HG03108 (cell line): ENCODE measurements at regions not wholly inside any gene's neighbourhood (a gene's known extent, or its start where the extent isn't known, plus 50 kb on each side); places are given as distances from the start of the nearest gene placed in this dataset.

ENCODE experiments used
- ATAC-seq: cut with Tn5 transposase; IDR thresholded peaks from one replicate; pipeline ENCODE4 v1.9.1; 2021; ENCODE audit warnings: moderate library complexity; ENCODE audit not compliant: unreplicated experiment

GRCh38 chr5:112112346-112112745 is 306.7 kb downstream of the EPB41L4A start:
- no peak for ATAC-seq

- ATAC-seq = no peak
Observed at GRCh38 chr5:112109331-112110007, 309.6 kb downstream of the EPB41L4A start.

DNA sequence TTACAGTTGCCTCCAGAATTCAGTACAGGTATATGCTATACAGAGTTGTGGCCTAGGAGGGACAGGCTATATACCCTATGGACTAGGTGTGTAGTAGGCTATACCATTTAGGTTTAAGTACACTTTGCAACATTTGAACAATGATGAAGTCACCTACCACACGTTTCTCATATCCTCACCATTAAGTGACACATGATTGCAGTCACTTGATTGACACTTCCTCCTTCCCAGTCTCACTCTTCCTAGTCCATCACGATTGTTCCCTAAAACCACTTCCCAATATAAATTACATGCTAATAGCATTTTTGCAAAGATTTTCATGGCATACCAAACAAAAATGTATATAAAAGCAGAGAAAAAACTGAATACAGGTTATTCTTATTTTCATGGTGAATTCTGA is 312.2 kb downstream of the EPB41L4A start:
- ATAC-seq = no peak

GRCh38 chr5:112097768-112098167 is 321.3 kb downstream of the EPB41L4A start:
- no peak for ATAC-seq

DNA sequence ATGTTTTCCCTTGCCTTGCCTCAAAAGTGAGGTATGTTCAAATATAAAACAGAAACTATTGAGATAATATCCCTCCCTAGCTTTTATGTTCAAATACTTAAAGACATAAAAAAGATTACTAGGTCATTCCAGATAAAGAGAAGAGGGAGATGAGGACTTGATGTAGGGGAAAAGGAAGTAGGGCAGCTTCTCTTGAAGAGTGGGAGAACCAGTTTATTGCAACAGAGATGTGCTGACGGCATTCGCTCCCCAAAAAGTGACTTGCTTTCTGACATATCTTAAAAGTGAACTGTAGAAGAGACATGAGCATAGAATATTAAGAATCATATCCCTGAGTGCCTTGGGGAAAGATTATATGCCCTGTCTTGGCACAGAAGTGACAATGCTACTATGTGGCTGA is 330.2 kb upstream of the NREP start:
- ATAC-seq = no peak

DNA sequence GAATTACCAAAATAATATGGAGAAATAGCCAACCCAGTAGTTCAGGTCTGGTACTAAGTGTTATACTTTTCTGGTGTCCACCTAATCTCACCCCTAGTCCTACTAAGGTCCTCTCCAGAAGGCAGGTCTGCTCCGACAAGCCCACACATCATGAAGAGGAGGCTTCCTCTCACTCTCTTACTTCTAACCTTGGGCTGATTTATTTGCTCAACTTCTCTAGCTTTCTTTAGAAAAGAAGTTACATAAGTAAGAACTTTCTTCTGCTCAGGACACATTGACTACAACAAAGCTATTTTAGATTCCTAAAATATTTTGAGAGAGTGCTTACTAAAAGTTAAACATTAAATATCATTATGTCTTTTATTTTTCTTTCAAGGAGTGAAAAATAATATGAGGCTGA is 329.7 kb upstream of the NREP start:
- no peak for ATAC-seq

DNA sequence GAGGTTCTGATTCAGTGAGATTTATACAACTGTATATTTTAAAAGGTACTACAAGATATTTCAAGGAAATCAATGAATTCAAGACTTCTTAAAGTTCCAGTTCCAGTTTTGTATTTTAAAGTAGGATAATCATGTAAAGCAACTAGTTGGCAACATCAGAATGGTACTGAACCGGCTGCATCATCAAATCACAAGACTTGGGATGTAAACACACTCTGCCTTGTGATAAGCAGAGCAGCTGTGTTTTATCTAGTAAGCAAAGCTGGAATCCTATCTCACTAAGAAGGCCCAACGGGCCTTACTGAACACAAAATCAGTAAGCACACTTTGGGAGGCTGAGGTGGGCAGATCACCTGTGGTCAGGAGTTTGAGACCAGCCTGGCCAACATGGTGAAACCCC is 327.2 kb upstream of the NREP start:
- no peak for ATAC-seq

- ATAC-seq = no peak
Observed at GRCh38 chr5:112083623-112084022, 326.6 kb upstream of the NREP start.

- no peak for ATAC-seq
Observed at GRCh38 chr5:112077180-112077579, 320.2 kb upstream of the NREP start.

DNA sequence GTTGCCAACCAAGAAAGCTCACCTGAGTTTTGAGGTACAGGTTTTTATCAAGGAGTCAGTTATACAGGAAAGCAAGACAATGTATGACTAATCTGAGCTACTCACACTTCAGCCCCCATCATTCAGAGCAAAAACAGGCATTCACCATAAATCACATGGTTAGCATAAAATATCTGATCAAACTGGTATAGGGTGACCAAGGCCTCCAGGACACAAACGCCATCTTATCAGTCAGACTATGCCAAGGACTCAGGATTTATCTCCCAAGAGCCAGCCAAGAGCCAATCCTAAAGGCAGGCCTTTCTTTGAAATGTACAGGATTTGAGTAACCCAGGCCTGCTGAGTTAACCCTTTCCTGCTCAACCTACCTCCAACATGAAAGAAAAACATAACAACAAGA is 313.0 kb upstream of the NREP start:
- no peak for ATAC-seq

DNA sequence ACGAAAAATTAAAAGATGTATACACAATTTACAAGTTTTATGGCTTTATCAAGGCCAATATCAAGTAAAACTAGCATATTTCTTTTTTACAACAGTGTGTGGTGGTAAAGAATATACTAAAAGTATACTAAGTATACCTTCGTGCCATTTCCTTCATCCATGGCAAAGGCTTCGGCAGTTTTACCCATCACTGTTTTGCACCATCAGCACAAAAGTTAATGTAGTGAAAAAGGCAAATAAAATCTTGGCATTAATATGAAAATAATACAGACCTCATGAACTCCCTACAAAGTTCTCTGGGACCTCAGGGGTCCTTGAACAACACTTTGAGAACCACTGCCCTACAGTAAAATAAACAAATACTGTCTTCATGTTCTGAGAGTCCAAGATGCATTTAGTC is 312.3 kb upstream of the NREP start:
- no peak for ATAC-seq

DNA sequence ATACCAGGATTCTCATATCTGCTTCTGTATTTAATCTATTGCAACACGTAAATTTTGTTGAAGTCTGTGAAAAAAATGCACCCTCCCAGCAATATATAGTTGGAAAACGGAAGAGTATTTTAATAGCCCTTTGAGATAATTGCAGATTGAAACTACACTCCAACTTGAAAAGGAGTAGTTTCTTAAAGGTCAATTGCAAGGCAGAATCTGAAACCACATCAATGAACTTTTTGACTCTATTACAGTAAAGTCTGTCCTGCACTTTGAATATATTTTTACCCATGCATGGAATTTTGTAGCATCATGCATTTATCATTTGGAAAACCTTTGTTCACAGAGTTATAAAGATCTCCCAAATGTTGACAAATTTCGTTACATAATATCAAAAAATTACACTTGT is 311.6 kb upstream of the NREP start:
- no peak for ATAC-seq

DNA sequence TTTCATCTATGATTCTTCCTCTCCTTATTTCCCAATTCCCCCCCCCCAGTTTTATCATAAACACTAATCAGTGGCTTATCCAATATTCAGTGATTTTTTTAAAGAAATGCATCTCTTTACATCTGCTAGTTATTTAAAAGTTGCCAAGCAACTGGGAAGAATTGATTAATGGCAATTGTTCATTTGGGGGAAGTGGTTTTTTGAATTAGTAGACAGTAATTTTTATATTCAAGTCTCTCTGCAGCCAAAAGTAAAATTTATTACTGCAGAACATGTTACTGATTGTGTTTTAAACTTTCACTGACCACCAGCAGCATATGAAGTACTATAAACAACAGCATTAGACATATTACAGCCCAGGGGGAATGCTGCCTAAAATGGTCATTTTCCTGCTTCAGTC is 308.8 kb upstream of the NREP start:
- no peak for ATAC-seq

DNA sequence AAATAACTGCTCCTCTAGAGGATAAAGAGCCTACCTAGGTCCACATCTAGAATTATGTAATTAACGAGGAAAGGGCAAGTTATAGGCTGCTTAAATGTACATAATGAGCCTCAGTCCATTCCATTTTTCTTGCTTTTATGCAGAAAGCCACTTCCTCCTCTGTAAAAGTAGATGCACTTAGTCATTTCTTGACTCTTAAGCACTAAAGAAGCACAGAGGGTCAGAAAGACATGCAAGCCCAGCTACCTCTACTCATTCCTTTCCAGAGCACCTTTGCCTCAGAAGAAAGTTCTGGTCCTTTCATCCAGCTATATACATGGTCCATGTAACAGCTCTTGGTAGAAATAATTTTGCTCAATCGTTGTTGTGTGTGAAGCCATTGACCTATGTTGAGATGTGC is 308.0 kb upstream of the NREP start:
- no peak for ATAC-seq

GRCh38 chr5:112064271-112064701 is 307.3 kb upstream of the NREP start:
- ATAC-seq = no peak

GRCh38 chr5:112063856-112064255 is 306.9 kb upstream of the NREP start:
- ATAC-seq = no peak

DNA sequence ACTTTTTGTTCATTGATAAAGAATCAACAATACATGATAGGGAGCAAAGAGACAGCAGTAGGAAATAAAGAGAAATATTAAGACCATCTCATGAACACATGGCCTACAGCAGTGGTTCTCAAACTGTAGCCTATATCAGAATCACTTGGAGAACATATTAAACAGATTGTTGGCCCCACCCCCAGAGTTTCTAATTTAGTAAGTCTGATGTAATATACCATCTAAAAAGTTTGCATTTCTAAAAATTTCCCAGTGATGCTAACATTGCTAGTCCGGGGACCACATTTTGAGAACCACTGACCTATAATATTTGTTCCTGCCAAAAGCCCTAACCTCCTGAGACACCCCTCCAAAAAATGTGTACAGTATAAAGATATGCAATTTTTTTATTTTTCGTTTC is 306.2 kb upstream of the NREP start:
- no peak for ATAC-seq

DNA sequence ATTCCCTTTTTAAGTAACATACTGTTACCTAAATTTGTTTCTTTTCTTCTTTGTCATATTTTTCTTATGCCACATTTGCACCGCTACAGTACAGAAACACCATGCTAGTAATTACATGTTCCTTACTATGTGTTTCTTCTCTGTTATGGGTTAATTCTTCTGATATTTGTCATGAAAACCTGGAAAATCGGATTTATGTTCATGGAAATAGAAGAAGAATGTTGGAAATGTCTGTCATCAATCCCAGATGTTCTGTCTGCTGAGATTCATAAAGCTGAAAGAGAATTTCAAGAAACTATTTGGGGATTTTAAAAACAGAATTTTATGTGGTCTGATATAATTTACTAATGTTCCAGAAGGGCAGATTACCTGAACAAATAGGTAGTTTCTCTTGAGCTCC is 305.2 kb upstream of the NREP start:
- no peak for ATAC-seq

GRCh38 chr5:112061666-112062065 is 304.7 kb upstream of the NREP start:
- ATAC-seq = no peak

- ATAC-seq = no peak
Observed at GRCh38 chr5:112059579-112060135, 302.7 kb upstream of the NREP start.

- ATAC-seq = no peak
Observed at GRCh38 chr5:112049738-112050137, 292.7 kb upstream of the NREP start.

DNA sequence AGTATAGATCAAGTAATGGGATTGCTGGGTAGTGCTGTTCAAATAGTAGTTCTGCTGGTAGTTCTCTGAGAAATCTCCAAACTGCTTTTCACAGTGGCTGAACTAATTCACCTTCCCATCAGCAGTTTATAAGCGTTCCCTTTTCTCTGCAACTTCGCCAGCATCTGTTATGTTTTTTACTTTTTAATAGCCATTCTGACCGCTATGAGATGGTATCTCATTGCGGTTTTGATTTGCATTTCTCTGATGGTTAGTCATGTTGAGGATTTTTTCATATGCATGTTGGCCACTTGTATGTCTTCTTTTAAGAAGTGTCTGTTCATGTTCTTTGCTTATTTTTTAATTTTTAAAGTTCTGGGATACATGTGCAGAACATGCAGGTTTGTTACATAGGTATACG is 279.2 kb upstream of the NREP start:
- no peak for ATAC-seq

DNA sequence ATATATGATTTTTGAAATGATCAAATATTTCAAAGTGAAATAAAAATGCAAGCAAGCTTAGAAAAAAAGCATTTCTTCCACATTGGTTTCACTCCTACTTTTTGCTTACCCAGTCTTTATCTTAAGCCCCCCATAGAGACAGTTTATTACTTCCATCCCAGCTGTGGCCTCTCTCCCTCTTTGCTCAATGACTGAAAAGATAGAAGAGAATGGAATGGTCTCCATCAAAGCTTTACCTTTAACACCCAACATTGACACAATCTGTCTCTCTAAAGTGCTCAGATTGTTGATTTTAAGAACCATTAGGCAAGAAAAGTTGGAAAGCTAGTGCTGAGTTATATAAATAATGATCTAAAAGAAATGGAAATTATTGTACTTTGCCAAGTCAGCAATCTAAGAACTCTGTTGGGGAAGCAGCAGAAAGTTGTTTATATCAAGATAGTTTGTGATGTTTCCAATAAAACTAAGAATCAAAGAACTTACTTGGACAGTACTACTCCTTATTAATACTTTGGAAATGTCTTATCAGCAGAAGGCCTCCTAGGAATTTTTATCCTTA is 277.5 kb upstream of the NREP start:
- no peak for ATAC-seq
